Dermis blood vessel endothelial cell (primary cell): ENCODE measurements at regions not wholly inside any gene's neighbourhood (a gene's known extent, or its start where the extent isn't known, plus 50 kb on each side); places are given as distances from the start of the nearest gene placed in this dataset.
A peak's percentile ranks its signal among the peaks of the same experiment; 100 is the strongest.
"Not testable (repeated sequence)": the region's sequence is repeated elsewhere in the genome, so short reads cannot be mapped to it uniquely, and the experiment has no call there.

ENCODE experiments used
- DNase-seq: peaks from one replicate; pipeline ENCODE4 v3.0.0; 2010

- no peak for DNase-seq
Measured at GRCh38 chr13:76607866-76608265, 278.3 kb downstream of the KCTD12 start.

- peak; percentile 69 for DNase-seq
Measured at GRCh38 chr13:76600081-76600480, 286.1 kb downstream of the KCTD12 start.

- no peak for DNase-seq
Measured at GRCh38 chr13:76597868-76598267, 288.3 kb downstream of the KCTD12 start.

- DNase-seq = no peak
Measured at GRCh38 chr13:76596216-76596615, 290.0 kb downstream of the KCTD12 start.

GRCh38 chr13:76594435-76594834 lies 291.8 kb downstream of the KCTD12 start:
- no peak for DNase-seq

GRCh38 chr13:76586842-76587241 lies 299.4 kb downstream of the KCTD12 start:
- DNase-seq = no peak

GRCh38 chr13:76579701-76580100 lies 306.5 kb downstream of the KCTD12 start:
- no peak for DNase-seq

GRCh38 chr13:76575634-76576033 lies 310.6 kb downstream of the KCTD12 start:
- DNase-seq = not testable (repeated sequence)

GRCh38 chr13:76570510-76570971 lies 315.7 kb downstream of the KCTD12 start:
- no peak for DNase-seq

GRCh38 chr13:76556627-76557026 lies 329.6 kb downstream of the KCTD12 start:
- no peak for DNase-seq

- peak; percentile 34 for DNase-seq
Measured at GRCh38 chr13:76552807-76553206, 333.4 kb downstream of the KCTD12 start.

- DNase-seq = peak; percentile 73
Measured at GRCh38 chr13:76552041-76552772, 334.0 kb downstream of the KCTD12 start.

- DNase-seq = peak; percentile 58
Measured at GRCh38 chr13:76542176-76542575, 344.0 kb downstream of the KCTD12 start.

GRCh38 chr13:76538004-76538403 lies 348.2 kb downstream of the KCTD12 start:
- no peak for DNase-seq

- no peak for DNase-seq
Measured at GRCh38 chr13:76533251-76533650, 353.0 kb downstream of the KCTD12 start.

- no peak for DNase-seq
Measured at GRCh38 chr13:76527041-76527440, 359.2 kb downstream of the KCTD12 start.

GRCh38 chr13:76523740-76524340 lies 362.4 kb downstream of the KCTD12 start:
- DNase-seq = no peak

GRCh38 chr13:76522083-76522755 lies 364.0 kb downstream of the KCTD12 start:
- no peak for DNase-seq

- no peak for DNase-seq
Measured at GRCh38 chr13:76519685-76520084, 366.5 kb downstream of the KCTD12 start.

- DNase-seq = peak; percentile 13
Measured at GRCh38 chr13:76516586-76516985, 369.6 kb downstream of the KCTD12 start.

GRCh38 chr13:76516013-76516412 lies 370.2 kb downstream of the KCTD12 start:
- DNase-seq = peak; percentile 68

- DNase-seq = peak; percentile 98
Measured at GRCh38 chr13:76512721-76513145, 373.5 kb downstream of the KCTD12 start.

- DNase-seq = no peak
Measured at GRCh38 chr13:76505437-76505836, 380.8 kb downstream of the KCTD12 start.

GRCh38 chr13:76503766-76504165 lies 382.4 kb downstream of the KCTD12 start:
- no peak for DNase-seq
